ENCODE measurements at regions not wholly inside any gene's neighbourhood (a gene's known extent, or its start where the extent isn't known, plus 50 kb on each side); places are given as distances from the start of the nearest gene placed in this dataset.

DNA sequence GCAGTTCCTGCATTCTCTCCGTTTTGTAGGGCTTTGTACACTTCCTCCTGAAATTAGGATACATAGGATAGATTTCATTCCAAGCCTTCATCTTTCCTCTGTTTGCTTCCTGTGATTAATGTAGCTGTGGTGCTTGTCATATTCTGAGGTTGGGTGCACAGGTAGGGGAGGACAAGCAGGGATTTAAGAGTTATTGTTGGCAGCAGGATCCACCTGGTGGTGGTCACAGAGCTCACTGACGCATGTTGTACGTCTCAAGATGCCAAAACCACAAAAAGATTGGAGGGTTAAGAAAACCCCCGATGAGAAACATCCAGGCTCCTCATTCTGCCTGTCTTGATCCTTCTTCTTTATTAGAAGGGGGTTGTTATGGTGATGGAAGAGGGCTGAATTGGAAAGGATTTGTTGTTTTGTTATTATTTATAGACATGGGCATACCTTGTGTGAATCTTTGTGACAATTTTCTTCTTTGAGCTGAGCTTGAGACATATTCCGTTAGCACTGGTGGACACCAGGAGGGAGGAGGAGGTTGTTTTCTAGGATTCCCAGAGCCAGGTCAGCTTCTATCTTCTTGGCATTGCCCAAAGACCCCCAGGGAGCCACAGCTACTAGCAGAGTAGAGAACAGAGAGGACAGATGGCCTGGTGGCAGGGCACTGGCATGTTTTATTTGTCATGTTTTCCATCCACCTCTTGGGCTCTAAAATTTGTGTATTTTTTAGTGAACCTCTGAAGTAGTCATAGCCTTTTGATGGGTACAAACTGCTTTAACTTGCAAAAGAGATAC is 57.7 kb upstream of the LARS2 start:
- Histone ChIP-seq H3K27ac (no peak overlapping the region), H3K4me3 (no peak overlapping the region), H3K9me3 (no peaks in the 10 kb centered on the region), H3K4me1 (no peaks in the 10 kb centered on the region), H3K27me3 (no peaks in the 10 kb centered on the region), H3K36me3 (ENCODE audit: low read depth, missing control alignments) (no peaks in the 10 kb centered on the region)
- 62 to 72% methylated on average over 5 of the region's 5 CpGs for WGBS, 2 donors
- intact Hi-C loops (cut with DNase I; ENCODE audit: low total_unique reads) = no loop called here
- no peak for TF ChIP-seq POLR2A (IDR thresholded peaks at IDR 0.05)
- TF ChIP-seq, protein P1, sequence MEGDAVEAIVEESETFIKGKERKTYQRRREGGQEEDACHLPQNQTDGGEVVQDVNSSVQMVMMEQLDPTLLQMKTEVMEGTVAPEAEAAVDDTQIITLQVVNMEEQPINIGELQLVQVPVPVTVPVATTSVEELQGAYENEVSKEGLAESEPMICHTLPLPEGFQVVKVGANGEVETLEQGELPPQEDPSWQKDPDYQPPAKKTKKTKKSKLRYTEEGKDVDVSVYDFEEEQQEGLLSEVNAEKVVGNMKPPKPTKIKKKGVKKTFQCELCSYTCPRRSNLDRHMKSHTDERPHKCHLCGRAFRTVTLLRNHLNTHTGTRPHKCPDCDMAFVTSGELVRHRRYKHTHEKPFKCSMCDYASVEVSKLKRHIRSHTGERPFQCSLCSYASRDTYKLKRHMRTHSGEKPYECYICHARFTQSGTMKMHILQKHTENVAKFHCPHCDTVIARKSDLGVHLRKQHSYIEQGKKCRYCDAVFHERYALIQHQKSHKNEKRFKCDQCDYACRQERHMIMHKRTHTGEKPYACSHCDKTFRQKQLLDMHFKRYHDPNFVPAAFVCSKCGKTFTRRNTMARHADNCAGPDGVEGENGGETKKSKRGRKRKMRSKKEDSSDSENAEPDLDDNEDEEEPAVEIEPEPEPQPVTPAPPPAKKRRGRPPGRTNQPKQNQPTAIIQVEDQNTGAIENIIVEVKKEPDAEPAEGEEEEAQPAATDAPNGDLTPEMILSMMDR (IDR thresholded peaks at IDR 0.05) = no peak
- no peak for DNase-seq

- TF ChIP-seq, protein P1 (IDR thresholded peaks at IDR 0.05) = no peak
- no peak for TF ChIP-seq POLR2A (IDR thresholded peaks at IDR 0.05)
- no peak overlapping the region for H3K4me3 ChIP-seq
Measured at GRCh38 chr3:45332493-45332892, 55.9 kb upstream of the LARS2 start.

GRCh38 chr3:45332901-45333407 is 55.4 kb upstream of the LARS2 start:
- Histone ChIP-seq H3K36me3 (ENCODE audit: low read depth, missing control alignments) (no peaks in the 10 kb centered on the region), H3K4me1 (no peaks in the 10 kb centered on the region), H3K27me3 (no peaks in the 10 kb centered on the region), H3K4me3 (no peak overlapping the region), H3K9me3 (no peaks in the 10 kb centered on the region), H3K27ac (no peak overlapping the region)
- TF ChIP-seq POLR2A (IDR thresholded peaks at IDR 0.05) = no peak
- TF ChIP-seq, protein P1 (IDR thresholded peaks at IDR 0.05) = no peak
- DNase-seq = no peak
- intact Hi-C loops (cut with DNase I; ENCODE audit: low total_unique reads) = no loop called here
- WGBS, 2 donors = 55 to 78% methylated on average over 4 of the region's 4 CpGs

More at GRCh38 chr3:45332493-45332892, 55.9 kb upstream of the LARS2 start:
- Histone ChIP-seq H3K36me3 (ENCODE audit: low read depth, missing control alignments) (no peaks in the 10 kb centered on the region), H3K9me3 (no peaks in the 10 kb centered on the region), H3K27ac (no peak overlapping the region), H3K4me1 (no peaks in the 10 kb centered on the region), H3K27me3 (no peaks in the 10 kb centered on the region)
- no peak for DNase-seq
- WGBS, 2 donors = 90 to 95% methylated on average over 6 of the region's 6 CpGs
- intact Hi-C loops (cut with DNase I; ENCODE audit: low total_unique reads) = no loop called here

- Histone ChIP-seq H3K27me3 (no peaks in the 10 kb centered on the region), H3K4me1 (no peaks in the 10 kb centered on the region), H3K36me3 (ENCODE audit: low read depth, missing control alignments) (no peaks in the 10 kb centered on the region), H3K27ac (no peak overlapping the region), H3K4me3 (no peak overlapping the region), H3K9me3 (no peaks in the 10 kb centered on the region)
- TF ChIP-seq POLR2A (IDR thresholded peaks at IDR 0.05) = no peak
- TF ChIP-seq, protein P1 (IDR thresholded peaks at IDR 0.05) = no peak
- no peak for DNase-seq
- intact Hi-C loops (cut with DNase I; ENCODE audit: low total_unique reads) = no loop called here
- 78 to 83% methylated on average over 2 of the region's 2 CpGs for WGBS, 2 donors
Measured at GRCh38 chr3:45333549-45333948, 54.8 kb upstream of the LARS2 start.
